ENCODE measurements at regions not wholly inside any gene's neighbourhood (a gene's known extent, or its start where the extent isn't known, plus 50 kb on each side); places are given as distances from the start of the nearest gene placed in this dataset.

- ATAC-seq (ENCODE audit: low FRiP score) = no peak
- DNase-seq (ENCODE audit: low spot score) = no peak
- TF ChIP-seq CTCF (IDR thresholded peaks at IDR 0.05) = no peak
Measured at GRCh38 chr2:64785245-64785644, 131.5 kb upstream of the SERTAD2 start.

- no peak for DNase-seq (ENCODE audit: low spot score)
- TF ChIP-seq CTCF (IDR thresholded peaks at IDR 0.05) = no peak
- no peak for ATAC-seq (ENCODE audit: low FRiP score)
Measured at GRCh38 chr2:64786343-64787018, 132.8 kb upstream of the SERTAD2 start.

- TF ChIP-seq CTCF (IDR thresholded peaks at IDR 0.05) = no peak
- ATAC-seq (ENCODE audit: low FRiP score) = no peak
Measured at GRCh38 chr2:64787019-64787365, 133.3 kb upstream of the SERTAD2 start.

GRCh38 chr2:64787698-64788097 is 134.0 kb upstream of the SERTAD2 start:
- DNase-seq (ENCODE audit: low spot score) (no peak), ATAC-seq (ENCODE audit: low FRiP score) (no peak)
- no peak for TF ChIP-seq CTCF (IDR thresholded peaks at IDR 0.05)

More at GRCh38 chr2:64787019-64787365, 133.3 kb upstream of the SERTAD2 start:
- DNase-seq (ENCODE audit: low spot score) = no peak

- ATAC-seq (ENCODE audit: low FRiP score) = no peak
- DNase-seq (ENCODE audit: low spot score) = no peak
- no peak for TF ChIP-seq CTCF (IDR thresholded peaks at IDR 0.05)
Measured at GRCh38 chr2:64789466-64790320, 136.0 kb upstream of the SERTAD2 start.

- DNase-seq (ENCODE audit: low spot score) = no peak
- no peak for ATAC-seq (ENCODE audit: low FRiP score)
- TF ChIP-seq CTCF (IDR thresholded peaks at IDR 0.05) = no peak
Measured at GRCh38 chr2:64792300-64792699, 138.6 kb upstream of the SERTAD2 start.
